ENCODE measurements at regions not wholly inside any gene's neighbourhood (a gene's known extent, or its start where the extent isn't known, plus 50 kb on each side); places are given as distances from the start of the nearest gene placed in this dataset.

DNA sequence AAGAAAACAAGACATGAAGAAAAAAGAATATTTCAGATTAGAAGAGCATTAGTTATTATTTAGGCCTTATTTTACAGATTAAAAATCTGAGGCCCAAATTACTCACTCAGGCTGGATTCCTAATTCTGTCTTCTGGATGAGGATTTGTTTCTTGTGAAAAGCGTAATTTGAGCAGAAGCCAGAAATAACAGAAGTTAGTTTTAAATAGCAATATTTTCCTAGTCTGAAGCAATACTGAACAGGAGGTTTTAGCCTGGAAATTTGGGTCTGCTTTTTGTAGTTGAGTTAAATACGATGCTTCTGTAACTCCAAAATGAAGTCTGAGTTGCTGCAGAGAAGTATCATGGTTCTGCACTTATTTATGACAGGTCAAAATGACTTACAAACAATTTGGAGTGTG is 124.9 kb downstream of the RTL3 start:
- Histone ChIP-seq H3K27ac (ENCODE audit: low read length) (no peak overlapping the region), H3K4me3 (ENCODE audit: control insufficient read depth in 1 of 2, extremely low read depth in 1 of 2, low read length in 1 of 2) (no peak overlapping the region), H3K9me3 (no peaks in the 10 kb centered on the region), H3K27me3 (replicated peaks in 1 of 2; ENCODE audit: control insufficient read depth in 2 of 2, extremely low read depth in 1 of 2, insufficient read depth in 2 of 2, low read length in 1 of 2) (no peaks in the 10 kb centered on the region), H3K4me1 (ENCODE audit: control insufficient read depth in 1 of 2, extremely low read depth in 1 of 2, insufficient read depth in 2 of 2, low read length in 2 of 2) (no peaks in the 10 kb centered on the region), H3K36me3 (ENCODE audit: control insufficient read depth in 2 of 2, extremely low read depth in 1 of 2, insufficient read depth in 1 of 2, low read length in 1 of 2) (no peaks in the 10 kb centered on the region)
- H3K27ac Mint-ChIP-seq: no peak overlapping the region
- no CpG with 5 or more reads among the region's 2 CpGs for WGBS (ENCODE audit: insufficient coverage)
- CTCF ChIA-PET: no interaction called here
- H3K4me1 Mint-ChIP-seq: peaks cover 6 to 17% (median 9%) of the 10 kb centered on the region in 3 donors
- no peaks in the 10 kb centered on the region for H3K9me3 Mint-ChIP-seq
- peaks cover 0 to 6% of the 10 kb centered on the region in 2 donors for H3K27me3 Mint-ChIP-seq
- POLR2A ChIA-PET: no interaction called here
- H3K4me3 Mint-ChIP-seq: no peak overlapping the region
- DNase-seq (no peak), ATAC-seq (replicated peaks in 1 of 4) (no peak)
- H3K36me3 Mint-ChIP-seq: no peaks in the 10 kb centered on the region

DNA sequence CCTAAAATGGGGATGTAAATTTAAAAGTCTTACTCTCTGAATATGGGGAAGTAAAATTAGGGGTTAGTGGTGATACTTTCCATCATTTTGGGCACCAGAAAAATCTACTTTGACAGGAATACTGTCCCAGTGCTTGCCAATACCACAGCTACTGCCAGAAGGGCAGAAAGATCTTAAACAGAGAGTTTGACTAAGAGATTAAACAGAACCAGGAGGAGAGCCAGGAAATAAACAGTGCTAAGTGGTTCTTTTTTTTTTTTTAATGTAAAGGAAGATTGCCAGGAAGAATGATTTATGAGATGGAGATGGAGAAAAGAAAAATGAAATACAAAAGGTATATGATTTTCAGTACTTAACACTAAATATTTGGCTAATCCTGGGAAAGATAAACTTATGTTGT is 126.8 kb downstream of the RTL3 start:
- no peaks in the 10 kb centered on the region for H3K27me3 ChIP-seq (replicated peaks in 1 of 2; ENCODE audit: control insufficient read depth in 2 of 2, extremely low read depth in 1 of 2, insufficient read depth in 2 of 2, low read length in 1 of 2)
- H3K36me3 Mint-ChIP-seq: no peaks in the 10 kb centered on the region
- no peaks in the 10 kb centered on the region for H3K4me1 ChIP-seq (ENCODE audit: control insufficient read depth in 1 of 2, extremely low read depth in 1 of 2, insufficient read depth in 2 of 2, low read length in 2 of 2)
- H3K4me3 ChIP-seq (ENCODE audit: control insufficient read depth in 1 of 2, extremely low read depth in 1 of 2, low read length in 1 of 2): no peak overlapping the region
- no peak overlapping the region for H3K4me3 Mint-ChIP-seq
- H3K27ac ChIP-seq (ENCODE audit: low read length): no peak overlapping the region
- H3K27ac Mint-ChIP-seq: no peak overlapping the region
- CTCF ChIA-PET: interaction anchor here in 1 of 2 donors (0.7 kb wide), 1 partner anchor 415 kb away, joined by 3 read pairs; no protein-coding TSS in a partner anchor
- no peaks in the 10 kb centered on the region for H3K9me3 Mint-ChIP-seq
- POLR2A ChIA-PET: no interaction called here
- peaks cover 6 to 21% (median 9%) of the 10 kb centered on the region in 3 donors for H3K4me1 Mint-ChIP-seq
- peaks cover 0 to 6% of the 10 kb centered on the region in 2 donors for H3K27me3 Mint-ChIP-seq
- DNase-seq (no peak), ATAC-seq (replicated peaks in 1 of 4) (no peak)
- no peaks in the 10 kb centered on the region for H3K36me3 ChIP-seq (ENCODE audit: control insufficient read depth in 2 of 2, extremely low read depth in 1 of 2, insufficient read depth in 1 of 2, low read length in 1 of 2)
- H3K9me3 ChIP-seq: no peaks in the 10 kb centered on the region

GRCh38 chrX:78527818-78528217 is 131.3 kb downstream of the RTL3 start:
- Mint-ChIP-seq H3K36me3 (no peaks in the 10 kb centered on the region), H3K9me3 (no peaks in the 10 kb centered on the region), H3K27me3 (peaks cover 0 to 6% of the 10 kb centered on the region in 2 donors), H3K4me3 (no peak overlapping the region), H3K4me1 (peaks cover 6 to 21% (median 6%) of the 10 kb centered on the region in 3 donors), H3K27ac (no peak overlapping the region)
- WGBS (ENCODE audit: insufficient coverage): no CpG with 5 or more reads among the region's 1 CpG
- H3K4me1 ChIP-seq (ENCODE audit: control insufficient read depth in 1 of 2, extremely low read depth in 1 of 2, insufficient read depth in 2 of 2, low read length in 2 of 2): no peaks in the 10 kb centered on the region
- no peak for DNase-seq
- no peak overlapping the region for H3K4me3 ChIP-seq (ENCODE audit: control insufficient read depth in 1 of 2, extremely low read depth in 1 of 2, low read length in 1 of 2)
- H3K27me3 ChIP-seq (replicated peaks in 1 of 2; ENCODE audit: control insufficient read depth in 2 of 2, extremely low read depth in 1 of 2, insufficient read depth in 2 of 2, low read length in 1 of 2): no peaks in the 10 kb centered on the region
- no peaks in the 10 kb centered on the region for H3K9me3 ChIP-seq
- H3K36me3 ChIP-seq (ENCODE audit: control insufficient read depth in 2 of 2, extremely low read depth in 1 of 2, insufficient read depth in 1 of 2, low read length in 1 of 2): no peaks in the 10 kb centered on the region
- no peak for ATAC-seq (replicated peaks in 1 of 4)
- H3K27ac ChIP-seq (ENCODE audit: low read length): no peak overlapping the region
- POLR2A ChIA-PET: no interaction called here
- CTCF ChIA-PET: no interaction called here

GRCh38 chrX:78527263-78527662 is 131.9 kb downstream of the RTL3 start:
- POLR2A ChIA-PET: no interaction called here
- WGBS (ENCODE audit: insufficient coverage): no CpG with 5 or more reads among the region's 1 CpG
- no peaks in the 10 kb centered on the region for H3K9me3 Mint-ChIP-seq
- H3K27ac Mint-ChIP-seq: no peak overlapping the region
- no peak overlapping the region for H3K4me3 Mint-ChIP-seq
- H3K27me3 Mint-ChIP-seq: peaks cover 0 to 6% of the 10 kb centered on the region in 2 donors
- Histone ChIP-seq H3K9me3 (no peaks in the 10 kb centered on the region), H3K27me3 (replicated peaks in 1 of 2; ENCODE audit: control insufficient read depth in 2 of 2, extremely low read depth in 1 of 2, insufficient read depth in 2 of 2, low read length in 1 of 2) (no peaks in the 10 kb centered on the region), H3K36me3 (ENCODE audit: control insufficient read depth in 2 of 2, extremely low read depth in 1 of 2, insufficient read depth in 1 of 2, low read length in 1 of 2) (no peaks in the 10 kb centered on the region), H3K4me1 (ENCODE audit: control insufficient read depth in 1 of 2, extremely low read depth in 1 of 2, insufficient read depth in 2 of 2, low read length in 2 of 2) (no peaks in the 10 kb centered on the region), H3K27ac (ENCODE audit: low read length) (no peak overlapping the region), H3K4me3 (ENCODE audit: control insufficient read depth in 1 of 2, extremely low read depth in 1 of 2, low read length in 1 of 2) (no peak overlapping the region)
- no peak for DNase-seq
- CTCF ChIA-PET: no interaction called here
- ATAC-seq (replicated peaks in 1 of 4): peak in 1 of 4 experiments; percentile 24
- H3K4me1 Mint-ChIP-seq: peaks cover 3 to 18% (median 4%) of the 10 kb centered on the region in 3 donors
- no peaks in the 10 kb centered on the region for H3K36me3 Mint-ChIP-seq

- no peaks in the 10 kb centered on the region for H3K27me3 Mint-ChIP-seq
- no peaks in the 10 kb centered on the region for H3K9me3 ChIP-seq
- no peak overlapping the region for H3K4me3 ChIP-seq (ENCODE audit: control insufficient read depth in 1 of 2, extremely low read depth in 1 of 2, low read length in 1 of 2)
- DNase-seq (no peak), ATAC-seq (replicated peaks in 1 of 4) (no peak)
- no peak overlapping the region for H3K4me3 Mint-ChIP-seq
- peaks cover 0 to 5% of the 10 kb centered on the region in 2 experiments for H3K4me1 ChIP-seq (ENCODE audit: control insufficient read depth in 1 of 2, extremely low read depth in 1 of 2, insufficient read depth in 2 of 2, low read length in 2 of 2)
- peaks cover 5 to 25% (median 15%) of the 10 kb centered on the region in 3 donors for H3K4me1 Mint-ChIP-seq
- H3K27me3 ChIP-seq (replicated peaks in 1 of 2; ENCODE audit: control insufficient read depth in 2 of 2, extremely low read depth in 1 of 2, insufficient read depth in 2 of 2, low read length in 1 of 2): no peaks in the 10 kb centered on the region
- ChIA-PET POLR2A (no interaction called here), CTCF (no interaction called here)
- WGBS (ENCODE audit: insufficient coverage): no CpG with 5 or more reads among the region's 2 CpGs
- H3K27ac ChIP-seq (ENCODE audit: low read length): no peak overlapping the region
- H3K36me3 ChIP-seq (ENCODE audit: control insufficient read depth in 2 of 2, extremely low read depth in 1 of 2, insufficient read depth in 1 of 2, low read length in 1 of 2): no peaks in the 10 kb centered on the region
- H3K27ac Mint-ChIP-seq: no peak overlapping the region
- H3K9me3 Mint-ChIP-seq: no peaks in the 10 kb centered on the region
- no peaks in the 10 kb centered on the region for H3K36me3 Mint-ChIP-seq
Measured at GRCh38 chrX:78522601-78523000, 136.5 kb downstream of the RTL3 start.

- ATAC-seq (replicated peaks in 1 of 4) (peak; percentile 93), DNase-seq (peak in 33 of 35 experiments; percentile 22 to 86 (median 47))
- ChIA-PET CTCF (interaction anchor here (0.7 kb wide), 2 partner anchors 9 to 22 kb away, joined by 3 to 5 read pairs; no protein-coding TSS in a partner anchor), POLR2A (interaction anchor here (0.6 to 1.0 kb wide), 3 partner anchors 184 to 883 kb away, joined by 3 to 6 read pairs (median 3); no protein-coding TSS in a partner anchor)
- Histone ChIP-seq H3K27me3 (replicated peaks in 1 of 2; ENCODE audit: control insufficient read depth in 2 of 2, extremely low read depth in 1 of 2, insufficient read depth in 2 of 2, low read length in 1 of 2) (no peaks in the 10 kb centered on the region), H3K27ac (ENCODE audit: low read length) (peak overlapping the region; percentile 78), H3K4me3 (ENCODE audit: control insufficient read depth in 1 of 2, extremely low read depth in 1 of 2, low read length in 1 of 2) (no peak overlapping the region), H3K36me3 (ENCODE audit: control insufficient read depth in 2 of 2, extremely low read depth in 1 of 2, insufficient read depth in 1 of 2, low read length in 1 of 2) (no peaks in the 10 kb centered on the region), H3K9me3 (no peaks in the 10 kb centered on the region), H3K4me1 (ENCODE audit: control insufficient read depth in 1 of 2, extremely low read depth in 1 of 2, insufficient read depth in 2 of 2, low read length in 2 of 2) (peaks cover 3 to 14% of the 10 kb centered on the region in 2 experiments)
- Mint-ChIP-seq H3K4me1 (peaks cover 27 to 55% (median 53%) of the 10 kb centered on the region in 3 donors), H3K36me3 (no peaks in the 10 kb centered on the region), H3K4me3 (peak overlapping the region; percentile 4 to 48 (median 36)), H3K9me3 (peaks cover 0 to 2% (median 0%) of the 10 kb centered on the region in 3 donors), H3K27me3 (no peaks in the 10 kb centered on the region), H3K27ac (peak overlapping the region; percentile 88 to 94)
- no CpG with 5 or more reads among the region's 4 CpGs for WGBS (ENCODE audit: insufficient coverage)
Measured at GRCh38 chrX:78517124-78517523, 142.0 kb downstream of the RTL3 start.

GRCh38 chrX:78514852-78515251 is 144.3 kb downstream of the RTL3 start:
- no peak overlapping the region for H3K4me3 ChIP-seq (ENCODE audit: control insufficient read depth in 1 of 2, extremely low read depth in 1 of 2, low read length in 1 of 2)
- Mint-ChIP-seq H3K27ac (peak overlapping the region; percentile 88 to 89), H3K9me3 (peaks cover 0 to 2% (median 0%) of the 10 kb centered on the region in 3 donors), H3K4me1 (peaks cover 27 to 55% (median 53%) of the 10 kb centered on the region in 3 donors), H3K36me3 (no peaks in the 10 kb centered on the region), H3K4me3 (no peak overlapping the region), H3K27me3 (no peaks in the 10 kb centered on the region)
- peaks cover 3 to 14% of the 10 kb centered on the region in 2 experiments for H3K4me1 ChIP-seq (ENCODE audit: control insufficient read depth in 1 of 2, extremely low read depth in 1 of 2, insufficient read depth in 2 of 2, low read length in 2 of 2)
- H3K27me3 ChIP-seq (replicated peaks in 1 of 2; ENCODE audit: control insufficient read depth in 2 of 2, extremely low read depth in 1 of 2, insufficient read depth in 2 of 2, low read length in 1 of 2): no peaks in the 10 kb centered on the region
- no peaks in the 10 kb centered on the region for H3K9me3 ChIP-seq
- DNase-seq: peak in 2 of 35 experiments; percentile 2 to 54
- ChIA-PET CTCF (no interaction called here), POLR2A (interaction anchor here in 1 of 2 donors (0.5 kb wide), 1 partner anchor 187 kb away, joined by 3 read pairs; the partner anchor contains the start of gene CYSLTR1)
- peak in 3 of 4 experiments; percentile 17 to 37 (median 33) for ATAC-seq (replicated peaks in 1 of 4)
- no peak overlapping the region for H3K27ac ChIP-seq (ENCODE audit: low read length)
- no peaks in the 10 kb centered on the region for H3K36me3 ChIP-seq (ENCODE audit: control insufficient read depth in 2 of 2, extremely low read depth in 1 of 2, insufficient read depth in 1 of 2, low read length in 1 of 2)

Data from T-cell (primary cell).